ENCODE measurements at regions not wholly inside any gene's neighbourhood (a gene's known extent, or its start where the extent isn't known, plus 50 kb on each side); places are given as distances from the start of the nearest gene placed in this dataset.

GRCh38 chr4:67218883-67219282, 326.4 kb downstream of the CENPC start:
- Mint-ChIP-seq H3K27me3 (ENCODE audit: low read depth, unreplicated experiment) (no peaks in the 10 kb centered on the region), H3K27ac (ENCODE audit: unreplicated experiment) (no peak overlapping the region), H3K4me3 (ENCODE audit: unreplicated experiment) (no peak overlapping the region), H3K9me3 (ENCODE audit: unreplicated experiment) (no peaks in the 10 kb centered on the region), H3K36me3 (ENCODE audit: low read depth, unreplicated experiment) (no peaks in the 10 kb centered on the region), H3K4me1 (ENCODE audit: low read depth, unreplicated experiment) (no peaks in the 10 kb centered on the region)
- TF ChIP-seq EZH2 (IDR thresholded peaks at IDR 0.05; ENCODE audit: insufficient read depth, low read length): no peak
- no peak for TF ChIP-seq CTCF (IDR thresholded peaks at IDR 0.05; ENCODE audit: insufficient read depth, low read depth, low read length)
- no peaks in the 10 kb centered on the region for H3K36me3 ChIP-seq (ENCODE audit: insufficient read depth, low read length)
- H4K20me1 ChIP-seq (ENCODE audit: insufficient read depth, low read length): no peaks in the 10 kb centered on the region
- no peak overlapping the region for H3K9ac ChIP-seq (ENCODE audit: low read length)
- H3K4me3 ChIP-seq (ENCODE audit: insufficient read depth, low read depth, low read length): no peak overlapping the region
- H3K4me2 ChIP-seq (ENCODE audit: low read length): no peak overlapping the region
- no peak for FAIRE-seq
- no peak for DNase-seq (ENCODE audit: low read depth)
- H3K27ac ChIP-seq (ENCODE audit: low read depth, low read length): no peak overlapping the region
- H3K9me3 ChIP-seq (ENCODE audit: insufficient read depth, low read depth, low read length): no peaks in the 10 kb centered on the region
- no peak overlapping the region for H2AFZ ChIP-seq (ENCODE audit: low read depth, low read length)
- H3K27me3 ChIP-seq (ENCODE audit: insufficient read depth, low read length): no peaks in the 10 kb centered on the region
- no peaks in the 10 kb centered on the region for H3K4me1 ChIP-seq (ENCODE audit: insufficient read depth, low read length)
- H3K79me2 ChIP-seq (ENCODE audit: insufficient read depth, low read length): no peaks in the 10 kb centered on the region

- Histone ChIP-seq H3K27ac (ENCODE audit: low read depth, low read length) (no peak overlapping the region), H3K9me3 (ENCODE audit: insufficient read depth, low read depth, low read length) (no peaks in the 10 kb centered on the region), H3K9ac (ENCODE audit: low read length) (no peak overlapping the region), H3K4me1 (ENCODE audit: insufficient read depth, low read length) (no peaks in the 10 kb centered on the region), H3K4me2 (ENCODE audit: low read length) (no peak overlapping the region), H3K36me3 (ENCODE audit: insufficient read depth, low read length) (no peaks in the 10 kb centered on the region), H3K79me2 (ENCODE audit: insufficient read depth, low read length) (no peaks in the 10 kb centered on the region), H2AFZ (ENCODE audit: low read depth, low read length) (no peak overlapping the region), H4K20me1 (ENCODE audit: insufficient read depth, low read length) (no peaks in the 10 kb centered on the region), H3K27me3 (ENCODE audit: insufficient read depth, low read length) (no peaks in the 10 kb centered on the region), H3K4me3 (ENCODE audit: insufficient read depth, low read depth, low read length) (no peak overlapping the region)
- DNase-seq (ENCODE audit: low read depth) (no peak), FAIRE-seq (no peak)
- no peaks in the 10 kb centered on the region for H3K27me3 Mint-ChIP-seq (ENCODE audit: low read depth, unreplicated experiment)
- TF ChIP-seq EZH2 (IDR thresholded peaks at IDR 0.05; ENCODE audit: insufficient read depth, low read length) (no peak), CTCF (IDR thresholded peaks at IDR 0.05; ENCODE audit: insufficient read depth, low read depth, low read length) (no peak)
- no peak overlapping the region for H3K27ac Mint-ChIP-seq (ENCODE audit: unreplicated experiment)
- no peaks in the 10 kb centered on the region for H3K36me3 Mint-ChIP-seq (ENCODE audit: low read depth, unreplicated experiment)
- H3K4me3 Mint-ChIP-seq (ENCODE audit: unreplicated experiment): no peak overlapping the region
- no peaks in the 10 kb centered on the region for H3K4me1 Mint-ChIP-seq (ENCODE audit: low read depth, unreplicated experiment)
- no peaks in the 10 kb centered on the region for H3K9me3 Mint-ChIP-seq (ENCODE audit: unreplicated experiment)
Measured at GRCh38 chr4:67207941-67208441, 337.3 kb downstream of the CENPC start.

- Histone ChIP-seq H4K20me1 (ENCODE audit: insufficient read depth, low read length) (no peaks in the 10 kb centered on the region), H3K9me3 (ENCODE audit: insufficient read depth, low read depth, low read length) (no peaks in the 10 kb centered on the region), H2AFZ (ENCODE audit: low read depth, low read length) (no peak overlapping the region), H3K27ac (ENCODE audit: low read depth, low read length) (no peak overlapping the region), H3K27me3 (ENCODE audit: insufficient read depth, low read length) (no peaks in the 10 kb centered on the region), H3K79me2 (ENCODE audit: insufficient read depth, low read length) (no peaks in the 10 kb centered on the region), H3K4me3 (ENCODE audit: insufficient read depth, low read depth, low read length) (no peak overlapping the region), H3K36me3 (ENCODE audit: insufficient read depth, low read length) (no peaks in the 10 kb centered on the region), H3K9ac (ENCODE audit: low read length) (no peak overlapping the region), H3K4me2 (ENCODE audit: low read length) (no peak overlapping the region), H3K4me1 (ENCODE audit: insufficient read depth, low read length) (no peaks in the 10 kb centered on the region)
- FAIRE-seq: no peak
- Mint-ChIP-seq H3K9me3 (ENCODE audit: unreplicated experiment) (no peaks in the 10 kb centered on the region), H3K4me1 (ENCODE audit: low read depth, unreplicated experiment) (no peaks in the 10 kb centered on the region), H3K4me3 (ENCODE audit: unreplicated experiment) (no peak overlapping the region), H3K36me3 (ENCODE audit: low read depth, unreplicated experiment) (no peaks in the 10 kb centered on the region), H3K27me3 (ENCODE audit: low read depth, unreplicated experiment) (no peaks in the 10 kb centered on the region), H3K27ac (ENCODE audit: unreplicated experiment) (no peak overlapping the region)
- DNase-seq (ENCODE audit: low read depth): peak; percentile 2
- TF ChIP-seq CTCF (IDR thresholded peaks at IDR 0.05; ENCODE audit: insufficient read depth, low read depth, low read length) (no peak), EZH2 (IDR thresholded peaks at IDR 0.05; ENCODE audit: insufficient read depth, low read length) (no peak)
Measured at GRCh38 chr4:67204441-67204840, 340.9 kb downstream of the CENPC start.

Measured in astrocyte (in vitro differentiated cells and primary cell).